Astrocyte (in vitro differentiated cells and primary cell): ENCODE measurements at regions not wholly inside any gene's neighbourhood (a gene's known extent, or its start where the extent isn't known, plus 50 kb on each side); places are given as distances from the start of the nearest gene placed in this dataset.

Experiments
- EZH2 ChIP-seq: IDR thresholded peaks from 2 replicates; pipeline ENCODE4 v1.6.1; 2012; ENCODE audit warnings: mild to moderate bottlenecking, low read length, inconsistent platforms; ENCODE audit not compliant: insufficient read depth
- TF ChIP-seq, protein P1 (sequence below): IDR thresholded peaks from 2 replicates; pipeline ENCODE4 v1.5.1; 2011; ENCODE audit warnings: low read depth, mild to moderate bottlenecking, inconsistent platforms, low read length, moderate library complexity; ENCODE audit not compliant: insufficient read depth

DNA sequence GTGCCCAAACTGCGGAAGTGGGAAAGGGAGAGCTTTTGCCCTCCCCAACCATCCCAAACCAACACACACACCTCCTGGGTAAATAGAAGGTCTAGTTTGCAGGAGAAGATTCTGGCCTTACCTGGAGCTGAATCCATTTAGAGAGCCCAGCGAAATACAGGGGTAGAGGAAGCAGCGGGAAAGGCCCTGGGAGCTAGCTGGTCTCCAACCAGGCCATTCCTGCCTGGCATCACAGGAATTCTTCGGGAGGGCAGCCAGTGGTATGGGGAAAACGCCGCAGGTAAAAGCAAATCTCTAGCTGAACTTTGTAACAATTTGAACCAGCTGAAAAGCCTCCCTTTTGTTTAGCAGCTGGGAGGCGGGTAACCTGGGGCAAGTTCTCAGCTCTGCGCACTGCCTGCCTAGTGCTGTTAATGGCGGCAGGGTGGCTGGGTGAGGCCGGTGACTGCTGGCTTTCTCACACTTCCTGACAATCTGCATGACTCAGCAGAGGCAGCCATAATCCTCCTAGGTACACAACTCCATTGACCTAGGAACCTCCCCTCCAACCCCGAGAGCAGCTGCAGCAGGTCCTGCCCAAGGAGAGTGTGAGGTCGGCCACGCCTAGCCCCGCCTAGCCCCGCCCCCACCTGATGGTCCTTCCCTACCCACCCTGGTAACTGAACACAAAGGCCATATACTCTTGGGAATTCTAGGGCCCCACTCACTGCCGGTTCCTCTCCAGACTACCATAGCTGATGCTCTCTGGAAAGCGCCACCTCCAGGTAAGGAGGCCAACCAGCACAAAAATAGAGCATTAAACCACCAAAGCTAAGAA, 483.8 kb upstream of the REG3G start:
- TF ChIP-seq, protein P1, sequence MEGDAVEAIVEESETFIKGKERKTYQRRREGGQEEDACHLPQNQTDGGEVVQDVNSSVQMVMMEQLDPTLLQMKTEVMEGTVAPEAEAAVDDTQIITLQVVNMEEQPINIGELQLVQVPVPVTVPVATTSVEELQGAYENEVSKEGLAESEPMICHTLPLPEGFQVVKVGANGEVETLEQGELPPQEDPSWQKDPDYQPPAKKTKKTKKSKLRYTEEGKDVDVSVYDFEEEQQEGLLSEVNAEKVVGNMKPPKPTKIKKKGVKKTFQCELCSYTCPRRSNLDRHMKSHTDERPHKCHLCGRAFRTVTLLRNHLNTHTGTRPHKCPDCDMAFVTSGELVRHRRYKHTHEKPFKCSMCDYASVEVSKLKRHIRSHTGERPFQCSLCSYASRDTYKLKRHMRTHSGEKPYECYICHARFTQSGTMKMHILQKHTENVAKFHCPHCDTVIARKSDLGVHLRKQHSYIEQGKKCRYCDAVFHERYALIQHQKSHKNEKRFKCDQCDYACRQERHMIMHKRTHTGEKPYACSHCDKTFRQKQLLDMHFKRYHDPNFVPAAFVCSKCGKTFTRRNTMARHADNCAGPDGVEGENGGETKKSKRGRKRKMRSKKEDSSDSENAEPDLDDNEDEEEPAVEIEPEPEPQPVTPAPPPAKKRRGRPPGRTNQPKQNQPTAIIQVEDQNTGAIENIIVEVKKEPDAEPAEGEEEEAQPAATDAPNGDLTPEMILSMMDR, result no peak
- no peak for TF ChIP-seq EZH2
